T-helper 1 cell treated with Interleukin-12 subunit alpha and Interleukin-12 subunit beta and Interleukin-4 antibody, amounts not matched to agents 30 ng/mL and 1 ng/mL, for 36 hours (primary cell): ENCODE measurements at regions not wholly inside any gene's neighbourhood (a gene's known extent, or its start where the extent isn't known, plus 50 kb on each side); places are given as distances from the start of the nearest gene placed in this dataset.

Experiments used
- intact Hi-C: fragments of 100-400 bp; cut with micrococcal nuclease; formaldehyde crosslinking; loops from one replicate; pipeline ENCODE4 v1.15.1; 2024

- intact Hi-C loops: no loop called here
These were observed 238.9 kb downstream of the HS3ST1 start for GRCh38 chr4:11189756-11190155.

GRCh38 chr4:11183356-11183740, 245.3 kb downstream of the HS3ST1 start:
- intact Hi-C loops: no loop called here

- intact Hi-C loops: no loop called here
These were observed 245.9 kb downstream of the HS3ST1 start for GRCh38 chr4:11182586-11183355.

- intact Hi-C loops: no loop called here
These were observed 246.7 kb downstream of the HS3ST1 start for GRCh38 chr4:11182031-11182430.

- intact Hi-C loops: no loop called here
These were observed 248.9 kb downstream of the HS3ST1 start for GRCh38 chr4:11179796-11180195.

GRCh38 chr4:11178433-11178832, 250.3 kb downstream of the HS3ST1 start:
- intact Hi-C loops: no loop called here

- intact Hi-C loops: no loop called here
These were observed 253.3 kb downstream of the HS3ST1 start for GRCh38 chr4:11175374-11175773.

- intact Hi-C loops: no loop called here
These were observed 262.1 kb downstream of the HS3ST1 start for GRCh38 chr4:11166606-11167005.

- intact Hi-C loops: no loop called here
These were observed 262.7 kb downstream of the HS3ST1 start for GRCh38 chr4:11166034-11166433.

GRCh38 chr4:11165052-11165451, 263.6 kb downstream of the HS3ST1 start:
- intact Hi-C loops: no loop called here

GRCh38 chr4:11160288-11160687, 268.4 kb downstream of the HS3ST1 start:
- intact Hi-C loops: no loop called here

GRCh38 chr4:11158971-11159370, 269.7 kb downstream of the HS3ST1 start:
- intact Hi-C loops: no loop called here

- intact Hi-C loops: no loop called here
These were observed 273.4 kb downstream of the HS3ST1 start for GRCh38 chr4:11155208-11155867.

- intact Hi-C loops: no loop called here
These were observed 275.4 kb downstream of the HS3ST1 start for GRCh38 chr4:11153171-11153750.

- intact Hi-C loops: no loop called here
These were observed 276.0 kb downstream of the HS3ST1 start for GRCh38 chr4:11152684-11153083.

GRCh38 chr4:11151500-11151899, 277.2 kb downstream of the HS3ST1 start:
- intact Hi-C loops: no loop called here

- intact Hi-C loops: no loop called here
These were observed 279.0 kb downstream of the HS3ST1 start for GRCh38 chr4:11149612-11150259.

- intact Hi-C loops: no loop called here
These were observed 288.8 kb downstream of the HS3ST1 start for GRCh38 chr4:11139871-11140270.

GRCh38 chr4:11138964-11139363, 289.7 kb downstream of the HS3ST1 start:
- intact Hi-C loops: no loop called here

- intact Hi-C loops: no loop called here
These were observed 294.0 kb downstream of the HS3ST1 start for GRCh38 chr4:11134705-11135104.

GRCh38 chr4:11133868-11134267, 294.8 kb downstream of the HS3ST1 start:
- intact Hi-C loops: no loop called here

GRCh38 chr4:11132478-11132877, 296.2 kb downstream of the HS3ST1 start:
- intact Hi-C loops: no loop called here
